Neutrophil (primary cell): ENCODE measurements at regions not wholly inside any gene's neighbourhood (a gene's known extent, or its start where the extent isn't known, plus 50 kb on each side); places are given as distances from the start of the nearest gene placed in this dataset.

Experiments used
- H3K27ac ChIP-seq: fragments of 200-600 bp; sonication (generic); 2 replicates; pipeline ENCODE4 v1.5.1; 2016; ENCODE audit warnings: mild to moderate bottlenecking, moderate library complexity
- H3K27me3 ChIP-seq: fragments of 200-600 bp; sonication (generic); 2 replicates; pipeline ENCODE4 v1.6.0; 2016; ENCODE audit warnings: mild to moderate bottlenecking
- H3K36me3 ChIP-seq: fragments of 200-600 bp; sonication (generic); 2 replicates; pipeline ENCODE4 v1.5.1; 2017
- H3K4me1 ChIP-seq, 2 experiments: fragments of 200-600 bp in 1 of 2; sonication (generic) in 1 of 2; 1 replicate in 1 of 2; 2 replicates in 1 of 2; pipeline versions ENCODE4 v1.5.1 to v1.6.1; 2013 to 2016; ENCODE audit warnings: low read depth in 1 of 2, low read length in 1 of 2, mild to moderate bottlenecking in 1 of 2, moderate library complexity in 1 of 2; ENCODE audit not compliant: control insufficient read depth in 1 of 2, insufficient read depth in 1 of 2
- H3K4me3 ChIP-seq, 2 experiments: fragments of 200-600 bp in 1 of 2; sonication (generic) in 1 of 2; 1 replicate in 1 of 2; 2 replicates in 1 of 2; pipeline ENCODE4 v1.5.1; 2013 to 2016; ENCODE audit warnings: low read depth in 1 of 2, low read length in 1 of 2, mild to moderate bottlenecking in 1 of 2, moderate library complexity in 1 of 2
- H3K9me3 ChIP-seq: fragments of 200-600 bp; sonication (generic); 2 replicates; pipeline ENCODE4 v1.5.1; 2016
- TF ChIP-seq, protein P1 (sequence below): fragments of 200-600 bp; sonication (generic); IDR thresholded peaks from 2 replicates; pipeline ENCODE4 v1.5.1; 2016; ENCODE audit warnings: antibody characterized with exemption

DNA sequence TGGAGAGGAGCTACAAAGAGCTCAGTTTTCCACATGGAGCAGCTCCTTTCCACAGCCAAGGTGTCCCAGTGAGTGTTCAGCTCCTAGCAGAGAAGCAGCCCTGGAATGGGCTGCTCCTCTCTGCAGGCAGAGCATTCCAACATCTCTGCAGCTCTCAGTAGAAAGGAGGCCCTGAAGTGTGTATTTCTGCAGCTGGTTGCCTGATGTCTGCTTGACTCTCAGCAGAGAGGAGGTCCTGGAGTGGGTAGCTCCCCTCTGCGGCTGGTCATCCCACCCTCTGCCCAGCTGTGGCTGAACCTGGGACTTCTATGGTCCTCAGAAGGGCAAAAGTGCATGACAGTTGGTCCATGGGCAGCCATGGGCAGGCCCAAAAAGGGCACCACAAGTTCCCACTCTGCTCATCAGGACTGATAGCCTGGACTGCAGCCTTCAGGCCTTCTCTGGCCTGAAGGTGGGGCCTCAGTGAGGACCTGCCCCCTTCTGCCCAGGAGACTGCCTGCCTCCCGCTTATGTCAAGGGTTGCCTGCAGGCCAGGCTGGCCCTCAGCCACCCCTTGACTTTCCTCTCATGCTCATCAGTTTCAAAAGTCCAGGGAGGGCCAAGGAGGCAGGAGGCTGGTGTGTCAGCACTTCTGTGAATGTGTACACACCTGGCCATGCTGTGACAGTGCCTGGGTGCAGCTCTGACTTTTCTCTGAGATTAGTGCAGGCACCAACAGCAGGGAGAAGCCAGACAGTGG, 605.9 kb upstream of the FAM174A start:
- no peaks in the 10 kb centered on the region for H3K4me1 ChIP-seq
- H3K27me3 ChIP-seq = no peaks in the 10 kb centered on the region
- H3K4me3 ChIP-seq = no peak overlapping the region
- no peaks in the 10 kb centered on the region for H3K9me3 ChIP-seq
- H3K27ac ChIP-seq = no peak overlapping the region
- no peaks in the 10 kb centered on the region for H3K36me3 ChIP-seq
- TF ChIP-seq, protein P1, sequence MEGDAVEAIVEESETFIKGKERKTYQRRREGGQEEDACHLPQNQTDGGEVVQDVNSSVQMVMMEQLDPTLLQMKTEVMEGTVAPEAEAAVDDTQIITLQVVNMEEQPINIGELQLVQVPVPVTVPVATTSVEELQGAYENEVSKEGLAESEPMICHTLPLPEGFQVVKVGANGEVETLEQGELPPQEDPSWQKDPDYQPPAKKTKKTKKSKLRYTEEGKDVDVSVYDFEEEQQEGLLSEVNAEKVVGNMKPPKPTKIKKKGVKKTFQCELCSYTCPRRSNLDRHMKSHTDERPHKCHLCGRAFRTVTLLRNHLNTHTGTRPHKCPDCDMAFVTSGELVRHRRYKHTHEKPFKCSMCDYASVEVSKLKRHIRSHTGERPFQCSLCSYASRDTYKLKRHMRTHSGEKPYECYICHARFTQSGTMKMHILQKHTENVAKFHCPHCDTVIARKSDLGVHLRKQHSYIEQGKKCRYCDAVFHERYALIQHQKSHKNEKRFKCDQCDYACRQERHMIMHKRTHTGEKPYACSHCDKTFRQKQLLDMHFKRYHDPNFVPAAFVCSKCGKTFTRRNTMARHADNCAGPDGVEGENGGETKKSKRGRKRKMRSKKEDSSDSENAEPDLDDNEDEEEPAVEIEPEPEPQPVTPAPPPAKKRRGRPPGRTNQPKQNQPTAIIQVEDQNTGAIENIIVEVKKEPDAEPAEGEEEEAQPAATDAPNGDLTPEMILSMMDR = no peak

DNA sequence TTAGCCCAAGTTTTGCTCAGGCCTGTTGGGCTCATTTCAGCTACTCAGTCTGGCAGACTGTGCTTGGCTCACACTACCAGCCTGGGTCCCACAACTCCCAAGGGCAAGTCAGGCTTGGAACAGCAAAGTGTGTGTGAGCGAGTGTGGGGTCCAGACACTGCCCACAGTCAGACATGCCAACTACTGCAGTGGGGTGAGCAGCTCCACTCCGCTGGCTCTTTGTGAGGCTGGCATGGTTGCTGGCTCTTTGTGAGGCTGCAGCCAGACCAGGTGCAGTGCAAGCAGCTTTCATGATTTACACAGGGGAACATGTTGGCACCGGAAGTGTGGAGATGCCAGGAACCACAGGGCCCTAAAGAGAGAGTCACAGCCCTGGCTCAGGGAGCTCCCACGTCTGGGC, 606.7 kb upstream of the FAM174A start:
- Histone ChIP-seq H3K4me1 (no peaks in the 10 kb centered on the region), H3K9me3 (no peaks in the 10 kb centered on the region), H3K4me3 (no peak overlapping the region), H3K27ac (no peak overlapping the region), H3K27me3 (no peaks in the 10 kb centered on the region), H3K36me3 (no peaks in the 10 kb centered on the region)
- TF ChIP-seq, protein P1 = no peak

DNA sequence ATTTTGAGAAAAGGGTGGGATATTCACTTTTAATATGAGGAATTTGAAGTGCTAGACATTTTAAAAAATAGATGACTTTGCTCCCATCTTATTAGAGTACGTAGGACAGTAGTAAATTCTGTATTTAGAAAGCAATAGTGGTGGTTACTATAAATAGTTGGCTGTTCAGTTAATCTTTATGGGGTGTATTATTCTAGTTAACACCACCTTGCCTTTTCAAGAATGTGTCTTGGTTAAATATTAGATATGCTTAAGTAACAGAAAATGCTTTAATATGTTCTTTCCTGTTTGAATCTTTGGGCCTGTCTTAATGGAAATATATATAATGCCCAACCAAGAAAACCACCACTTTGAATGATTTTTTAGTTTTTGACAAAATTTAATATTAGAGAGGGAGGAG, 608.7 kb upstream of the FAM174A start:
- no peak overlapping the region for H3K27ac ChIP-seq
- TF ChIP-seq, protein P1 = no peak
- H3K27me3 ChIP-seq = no peaks in the 10 kb centered on the region
- no peaks in the 10 kb centered on the region for H3K9me3 ChIP-seq
- H3K36me3 ChIP-seq = no peaks in the 10 kb centered on the region
- H3K4me1 ChIP-seq = no peaks in the 10 kb centered on the region
- no peak overlapping the region for H3K4me3 ChIP-seq

DNA sequence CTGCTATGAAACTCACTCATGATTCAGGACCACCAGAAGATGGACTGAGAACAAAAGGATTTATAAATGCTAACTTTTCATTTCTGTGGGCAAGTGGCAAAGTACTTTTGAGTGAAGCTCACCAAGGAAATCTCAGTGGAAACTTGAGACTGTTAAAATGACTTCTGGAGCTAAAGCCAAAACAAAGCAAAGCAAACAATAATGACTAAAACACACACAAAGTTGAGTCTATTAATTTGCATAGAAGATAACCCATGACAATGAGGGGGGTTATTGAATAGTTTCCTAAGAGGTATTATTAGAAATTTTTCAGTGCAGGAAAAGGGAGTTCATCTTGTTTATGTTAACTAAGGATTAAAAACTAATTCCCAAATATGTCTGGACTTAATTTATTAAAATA, 612.8 kb upstream of the FAM174A start:
- no peaks in the 10 kb centered on the region for H3K9me3 ChIP-seq
- no peaks in the 10 kb centered on the region for H3K4me1 ChIP-seq
- no peak overlapping the region for H3K4me3 ChIP-seq
- H3K27ac ChIP-seq = no peak overlapping the region
- no peaks in the 10 kb centered on the region for H3K36me3 ChIP-seq
- H3K27me3 ChIP-seq = no peaks in the 10 kb centered on the region
- TF ChIP-seq, protein P1 = no peak

DNA sequence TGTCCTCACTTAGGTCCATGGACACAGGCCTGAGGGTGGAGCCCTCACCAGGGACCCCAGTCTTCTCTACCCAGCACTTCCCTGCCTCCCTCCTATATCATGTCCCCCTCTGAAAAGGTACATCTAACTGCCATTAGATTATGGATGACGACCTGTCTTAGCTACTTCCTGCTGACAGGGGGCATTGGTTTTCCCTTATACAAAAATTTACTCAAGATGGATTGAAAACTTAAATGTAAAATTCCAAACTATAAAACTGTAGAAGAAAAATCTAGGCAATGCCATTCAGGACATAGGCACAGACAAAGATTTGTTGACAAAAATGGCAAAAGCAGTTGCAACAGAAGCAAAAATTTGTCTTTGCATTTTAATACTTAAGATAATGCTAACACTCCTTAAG, 623.2 kb upstream of the FAM174A start:
- Histone ChIP-seq H3K9me3 (no peaks in the 10 kb centered on the region), H3K36me3 (no peaks in the 10 kb centered on the region), H3K27me3 (no peaks in the 10 kb centered on the region), H3K27ac (no peak overlapping the region), H3K4me3 (no peak overlapping the region), H3K4me1 (no peaks in the 10 kb centered on the region)
- TF ChIP-seq, protein P1 = no peak
